HEK293T (cell line): ENCODE measurements at regions not wholly inside any gene's neighbourhood (a gene's known extent, or its start where the extent isn't known, plus 50 kb on each side); places are given as distances from the start of the nearest gene placed in this dataset.
"Not testable (repeated sequence)": the region's sequence is repeated elsewhere in the genome, so short reads cannot be mapped to it uniquely, and the experiment has no call there.

Source experiments
- BHLHE40 ChIP-seq: fragments of 450-650 bp; IDR thresholded peaks from 2 replicates; pipeline ENCODE4 v1.6.1; 2016; ENCODE audit warnings: mild to moderate bottlenecking, moderate library complexity, borderline replicate concordance
- ELF4 ChIP-seq: fragments of 450-650 bp; IDR thresholded peaks from 2 replicates; pipeline ENCODE4 v1.6.1; 2017; ENCODE audit warnings: antibody characterized with exemption
- FOXA1 ChIP-seq: fragments of 450-650 bp; IDR thresholded peaks from 2 replicates; pipeline ENCODE4 v1.6.1; 2016; ENCODE audit warnings: mild to moderate bottlenecking
- FOXM1 ChIP-seq: fragments of 450-650 bp; IDR thresholded peaks from 2 replicates; pipeline ENCODE4 v1.6.1; 2017; ENCODE audit warnings: mild to moderate bottlenecking, borderline replicate concordance
- HDGF ChIP-seq: fragments of 450-650 bp; IDR thresholded peaks from 2 replicates; pipeline ENCODE4 v1.6.1; 2017; ENCODE audit warnings: antibody characterized with exemption, borderline replicate concordance
- L3MBTL2 ChIP-seq: fragments of 450-650 bp; conservative IDR thresholded peaks from 2 replicates; pipeline ENCODE4 v1.6.1; 2016; ENCODE audit warnings: mild to moderate bottlenecking
- SP1 ChIP-seq: fragments of 450-650 bp; IDR thresholded peaks from 2 replicates; pipeline ENCODE4 v1.6.1; 2017
- SUZ12 ChIP-seq: fragments of 450-650 bp; IDR thresholded peaks from 2 replicates; pipeline ENCODE4 v1.6.1; 2016; ENCODE audit warnings: mild to moderate bottlenecking
- TARDBP ChIP-seq: fragments of 450-650 bp; IDR thresholded peaks from 2 replicates; pipeline ENCODE4 v1.6.1; 2016
- ZNF384 ChIP-seq: fragments of 450-650 bp; IDR thresholded peaks from 2 replicates; pipeline ENCODE4 v1.6.1; 2016

GRCh38 chr1:64414855-64415546 lies 54.9 kb upstream of the CACHD1 start:
- TF ChIP-seq ZNF384, BHLHE40, L3MBTL2, FOXA1, FOXM1, ELF4, SP1, HDGF, TARDBP, SUZ12: not testable (repeated sequence)
